Mesenchymal stem cell (in vitro differentiated cells and primary cell): ENCODE measurements at regions not wholly inside any gene's neighbourhood (a gene's known extent, or its start where the extent isn't known, plus 50 kb on each side); places are given as distances from the start of the nearest gene placed in this dataset.

Experiments used
- DNase-seq: peaks from one replicate; pipeline ENCODE4 v3.0.0-alpha.2; 2013
- H2AFZ ChIP-seq: one replicate; pipeline ENCODE4 v1.6.1; 2013; ENCODE audit warnings: low read depth, mild to moderate bottlenecking, control low read depth, inconsistent platforms, low read length, moderate library complexity
- H2AK5ac ChIP-seq: 2 replicates; pipeline ENCODE4 v1.6.1; 2013; ENCODE audit warnings: low read length, moderate library complexity, mild to moderate bottlenecking, inconsistent platforms; ENCODE audit not compliant: severe bottlenecking
- H2BK120ac ChIP-seq: one replicate; pipeline ENCODE4 v1.6.1; 2013; ENCODE audit warnings: low read depth, mild to moderate bottlenecking, inconsistent platforms, low read length, moderate library complexity
- H2BK12ac ChIP-seq, 2 experiments: one replicate each; pipeline ENCODE4 v1.6.1; 2013; ENCODE audit warnings: inconsistent platforms in 2 of 2, low read length in 2 of 2, mild to moderate bottlenecking in 2 of 2, moderate library complexity in 2 of 2, control low read depth in 1 of 2
- H2BK15ac ChIP-seq: one replicate; pipeline ENCODE4 v1.6.1; 2013; ENCODE audit warnings: mild to moderate bottlenecking, low read depth, inconsistent platforms; ENCODE audit not compliant: poor library complexity, severe bottlenecking
- H2BK5ac ChIP-seq: 2 replicates; pipeline ENCODE4 v1.6.1; 2013; ENCODE audit warnings: low read depth, mild to moderate bottlenecking, low read length, control low read depth, inconsistent platforms; ENCODE audit not compliant: poor library complexity, severe bottlenecking
- H3K14ac ChIP-seq, 2 experiments: one replicate each; pipeline ENCODE4 v1.6.1; 2013; ENCODE audit warnings: inconsistent platforms in 2 of 2, low read length in 2 of 2, control low read depth in 1 of 2, mild to moderate bottlenecking in 1 of 2, moderate library complexity in 1 of 2
- H3K18ac ChIP-seq, 2 experiments: one replicate each; pipeline ENCODE4 v1.6.1; 2013; ENCODE audit warnings: inconsistent platforms in 2 of 2, low read length in 2 of 2, control low read depth in 1 of 2, low read depth in 1 of 2, mild to moderate bottlenecking in 1 of 2
- H3K23ac ChIP-seq, 2 experiments: one replicate each; pipeline ENCODE4 v1.6.1; 2013; ENCODE audit warnings: inconsistent platforms in 2 of 2, low read length in 2 of 2, mild to moderate bottlenecking in 2 of 2, moderate library complexity in 2 of 2, control low read depth in 1 of 2
- H3K27ac ChIP-seq: 2 replicates; pipeline ENCODE4 v1.5.1; 2013; ENCODE audit warnings: mild to moderate bottlenecking, moderate library complexity, low read length, control low read depth, inconsistent platforms; ENCODE audit not compliant: poor library complexity, severe bottlenecking
- H3K27me3 ChIP-seq, 2 experiments: 2 replicates each; pipeline versions ENCODE4 v1.6.1 to v1.7.0; 2013; ENCODE audit warnings: low read length in 2 of 2, mild to moderate bottlenecking in 2 of 2, moderate library complexity in 2 of 2, control low read depth in 1 of 2, inconsistent platforms in 1 of 2; ENCODE audit not compliant: control insufficient read depth in 1 of 2, insufficient read depth in 1 of 2
- H3K36me3 ChIP-seq, 2 experiments: 2 replicates each; pipeline versions ENCODE4 v1.6.1 to v1.7.0; 2013; ENCODE audit warnings: low read length in 2 of 2, control low read depth in 1 of 2, inconsistent platforms in 1 of 2, low read depth in 1 of 2, mild to moderate bottlenecking in 1 of 2; ENCODE audit not compliant: insufficient read depth in 2 of 2, control insufficient read depth in 1 of 2
- H3K4ac ChIP-seq, 2 experiments: one replicate each; pipeline ENCODE4 v1.6.1; 2013; ENCODE audit warnings: inconsistent platforms in 2 of 2, low read length in 2 of 2, mild to moderate bottlenecking in 2 of 2, moderate library complexity in 2 of 2, control low read depth in 1 of 2, low read depth in 1 of 2
- H3K4me1 ChIP-seq: 2 replicates; pipeline ENCODE4 v1.6.1; 2013; ENCODE audit warnings: low read depth, low read length, control low read depth; ENCODE audit not compliant: control insufficient read depth, insufficient read depth
- H3K4me2 ChIP-seq: 2 replicates; pipeline ENCODE4 v1.6.1; 2013; ENCODE audit warnings: low read length, mild to moderate bottlenecking, inconsistent platforms; ENCODE audit not compliant: poor library complexity, severe bottlenecking
- H3K4me3 ChIP-seq, 2 experiments: 2 replicates each; pipeline versions ENCODE4 v1.5.1 to v1.7.0; 2013; ENCODE audit warnings: low read length in 2 of 2, mild to moderate bottlenecking in 2 of 2, control low read depth in 1 of 2, low read depth in 1 of 2; ENCODE audit not compliant: insufficient read depth in 1 of 2
- H3K79me1 ChIP-seq: replicated peaks from 2 replicates; pipeline ENCODE4 v1.6.1; 2013; ENCODE audit warnings: mild to moderate bottlenecking, control low read depth, low read length, inconsistent platforms; ENCODE audit not compliant: poor library complexity, severe bottlenecking
- H3K9ac ChIP-seq: 2 replicates; pipeline ENCODE4 v1.7.0; 2013; ENCODE audit warnings: mild to moderate bottlenecking, low read length, moderate library complexity
- H3K9me3 ChIP-seq: 2 replicates; pipeline ENCODE4 v1.7.0; 2013; ENCODE audit warnings: mild to moderate bottlenecking, low read length; ENCODE audit not compliant: control insufficient read depth
- H4K8ac ChIP-seq: one replicate; pipeline ENCODE4 v1.6.1; 2013; ENCODE audit warnings: inconsistent platforms, mild to moderate bottlenecking, low read length, moderate library complexity
- H4K91ac ChIP-seq: one replicate; pipeline ENCODE4 v1.6.1; 2013; ENCODE audit warnings: mild to moderate bottlenecking, low read length, inconsistent platforms
- WGBS: methylation state at CpG from one replicate; pipeline ENCODE4 v1.1.7; 2013; ENCODE audit warnings: mixed read lengths; 5-methylcytosine and 5-hydroxymethylcytosine counted together

DNA sequence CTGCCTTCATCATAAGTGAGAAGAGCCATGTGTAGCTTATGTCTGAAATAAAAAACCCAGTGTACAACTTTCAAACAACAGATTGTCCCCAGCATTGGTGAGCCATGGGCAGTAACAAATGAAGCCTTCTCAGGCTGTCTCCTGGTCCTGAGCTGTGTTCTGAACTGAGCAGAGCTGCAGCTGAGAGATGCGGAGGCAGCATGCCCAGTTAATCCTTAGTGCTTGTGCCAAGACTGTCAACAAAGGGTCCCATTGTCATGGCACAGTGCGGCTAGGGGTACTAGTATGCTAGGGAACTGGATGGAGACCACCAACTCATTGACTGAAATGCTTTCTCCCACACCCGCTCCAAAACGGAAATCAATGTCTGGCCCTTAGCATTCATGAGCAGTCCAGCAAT is 154.3 kb downstream of the RMST start:
- no peaks in the 10 kb centered on the region for H3K36me3 ChIP-seq
- H2BK120ac ChIP-seq, result no peak overlapping the region
- H2AFZ ChIP-seq, result no peak overlapping the region
- H2AK5ac ChIP-seq, result no peak overlapping the region
- H2BK12ac ChIP-seq, result no peak overlapping the region
- H3K14ac ChIP-seq, result no peak overlapping the region
- no peak overlapping the region for H3K9ac ChIP-seq
- H3K4me3 ChIP-seq, result no peak overlapping the region
- no peak for DNase-seq
- no peak overlapping the region for H2BK15ac ChIP-seq
- H3K27ac ChIP-seq, result no peak overlapping the region
- no peak overlapping the region for H3K4ac ChIP-seq
- H3K4me1 ChIP-seq, result no peaks in the 10 kb centered on the region
- H3K27me3 ChIP-seq, result no peaks in the 10 kb centered on the region
- H3K4me2 ChIP-seq, result no peak overlapping the region
- H3K9me3 ChIP-seq, result no peaks in the 10 kb centered on the region
- no peak overlapping the region for H3K18ac ChIP-seq
- no peaks in the 10 kb centered on the region for H3K79me1 ChIP-seq
- no peak overlapping the region for H2BK5ac ChIP-seq
- no peak overlapping the region for H4K8ac ChIP-seq
- WGBS, result 95% methylated on average over 4 of the region's 4 CpGs
- H3K23ac ChIP-seq, result no peak overlapping the region
- H4K91ac ChIP-seq, result no peak overlapping the region

DNA sequence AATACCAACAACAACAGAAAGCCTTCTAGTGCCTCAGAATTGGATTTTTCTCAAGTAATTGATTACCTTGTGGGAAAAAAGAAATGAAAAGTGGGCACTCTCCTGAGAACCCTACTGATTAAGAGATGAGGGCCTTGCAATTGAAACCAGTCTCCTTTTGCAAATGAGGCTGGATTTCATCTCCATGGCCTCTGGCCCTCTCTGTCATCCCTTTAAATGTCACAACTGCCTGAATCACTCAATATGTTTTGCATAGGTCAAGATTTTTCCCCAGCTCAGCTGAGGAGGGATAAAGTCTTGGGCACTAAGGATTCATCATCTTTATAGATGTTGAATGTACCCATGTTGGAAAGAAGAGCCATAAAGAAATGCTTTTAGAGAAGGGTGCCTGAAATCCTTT is 166.4 kb downstream of the RMST start:
- Histone ChIP-seq H2BK15ac (no peak overlapping the region), H3K27ac (no peak overlapping the region), H2BK120ac (no peak overlapping the region), H2AFZ (no peak overlapping the region), H2BK12ac (no peak overlapping the region), H4K8ac (no peak overlapping the region), H3K9ac (no peak overlapping the region), H3K4me3 (no peak overlapping the region), H3K27me3 (no peaks in the 10 kb centered on the region), H2AK5ac (no peak overlapping the region), H3K9me3 (no peaks in the 10 kb centered on the region), H2BK5ac (no peak overlapping the region), H3K4ac (no peak overlapping the region), H4K91ac (no peak overlapping the region), H3K79me1 (no peaks in the 10 kb centered on the region), H3K23ac (no peak overlapping the region), H3K36me3 (no peaks in the 10 kb centered on the region), H3K14ac (no peak overlapping the region), H3K4me2 (no peak overlapping the region), H3K4me1 (no peaks in the 10 kb centered on the region), H3K18ac (no peak overlapping the region)
- DNase-seq, result no peak

DNA sequence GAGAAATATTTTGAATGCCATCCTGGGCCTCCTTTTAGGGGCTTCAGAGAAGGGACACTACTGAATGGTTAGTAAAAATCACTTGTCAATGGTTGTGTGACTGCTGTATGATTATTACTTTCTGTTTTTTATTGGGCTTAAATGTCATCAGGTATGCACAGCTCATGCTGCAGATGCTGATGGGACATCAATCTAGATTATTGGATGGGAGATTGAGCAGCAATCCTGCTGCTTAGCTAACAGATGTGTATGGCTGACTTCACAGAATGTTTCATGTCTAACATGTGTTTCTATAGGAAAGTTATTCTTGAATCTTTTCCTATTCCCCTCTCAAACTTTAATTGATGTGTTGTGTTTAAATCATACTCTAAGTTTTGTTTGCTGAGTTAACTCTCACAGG is 166.8 kb downstream of the RMST start:
- Histone ChIP-seq H4K8ac (no peak overlapping the region), H3K9ac (no peak overlapping the region), H3K4me3 (no peak overlapping the region), H3K36me3 (no peaks in the 10 kb centered on the region), H3K79me1 (no peaks in the 10 kb centered on the region), H3K14ac (no peak overlapping the region), H3K4me2 (no peak overlapping the region), H3K27ac (no peak overlapping the region), H3K4me1 (no peaks in the 10 kb centered on the region), H2AK5ac (no peak overlapping the region), H2BK5ac (no peak overlapping the region), H3K18ac (no peak overlapping the region), H2BK120ac (no peak overlapping the region), H3K23ac (no peak overlapping the region), H2AFZ (no peak overlapping the region), H3K4ac (no peak overlapping the region), H2BK15ac (no peak overlapping the region), H4K91ac (no peak overlapping the region), H2BK12ac (no peak overlapping the region), H3K9me3 (no peaks in the 10 kb centered on the region), H3K27me3 (no peaks in the 10 kb centered on the region)
- DNase-seq, result no peak

DNA sequence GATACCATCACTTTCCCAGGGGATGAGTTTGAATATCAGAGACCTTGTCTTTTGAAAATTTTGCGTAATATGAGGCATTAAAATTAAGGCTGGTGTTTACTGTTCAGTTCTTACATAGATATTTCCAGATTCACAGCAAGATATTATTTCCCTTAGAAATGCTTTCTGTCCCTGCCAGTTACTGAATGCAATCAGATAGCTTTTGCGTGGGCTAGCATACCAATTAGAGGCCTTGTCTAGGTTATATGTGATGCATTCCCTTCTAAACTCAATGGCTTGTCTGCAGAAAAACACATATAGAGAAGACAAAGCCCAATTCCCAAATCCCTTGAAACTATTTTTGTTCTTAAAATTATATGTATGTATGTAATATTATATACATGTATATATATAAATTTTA is 167.8 kb downstream of the RMST start:
- no peak overlapping the region for H3K4ac ChIP-seq
- 88% methylated on average over 1 of the region's 2 CpGs for WGBS
- no peak overlapping the region for H2BK15ac ChIP-seq

More for the DNA sequence above, 167.8 kb downstream of the RMST start:
- H3K27ac ChIP-seq, result no peak overlapping the region
- H3K4me3 ChIP-seq, result no peak overlapping the region
- H3K9me3 ChIP-seq, result no peaks in the 10 kb centered on the region
- H4K91ac ChIP-seq, result no peak overlapping the region
- no peak overlapping the region for H4K8ac ChIP-seq
- H2BK120ac ChIP-seq, result no peak overlapping the region
- no peak for DNase-seq
- no peak overlapping the region for H2BK5ac ChIP-seq
- H3K23ac ChIP-seq, result no peak overlapping the region
- H3K14ac ChIP-seq, result no peak overlapping the region
- no peaks in the 10 kb centered on the region for H3K4me1 ChIP-seq
- no peak overlapping the region for H2AK5ac ChIP-seq
- H3K18ac ChIP-seq, result no peak overlapping the region
- H3K36me3 ChIP-seq, result no peaks in the 10 kb centered on the region
- H3K9ac ChIP-seq, result no peak overlapping the region
- no peaks in the 10 kb centered on the region for H3K79me1 ChIP-seq
- H2BK12ac ChIP-seq, result no peak overlapping the region
- H2AFZ ChIP-seq, result no peak overlapping the region
- H3K4me2 ChIP-seq, result no peak overlapping the region
- H3K27me3 ChIP-seq, result no peaks in the 10 kb centered on the region
